Ascending aorta (tissue), 2 donors: ENCODE measurements at regions not wholly inside any gene's neighbourhood (a gene's known extent, or its start where the extent isn't known, plus 50 kb on each side); places are given as distances from the start of the nearest gene placed in this dataset.

ENCODE experiments used
- DNase-seq, 2 donors: peaks; one replicate each; pipeline ENCODE4 v3.0.0-alpha.2; 2019; ENCODE audit warnings: low spot score in 2 of 2
- H3K27ac ChIP-seq, 2 donors: fragments of 200-600 bp; sonication (generic); one replicate each; pipeline ENCODE4 v1.5.1; 2016 to 2017; ENCODE audit warnings: mild to moderate bottlenecking in 1 of 2
- H3K27me3 ChIP-seq: fragments of 200-600 bp; sonication (generic); one replicate; pipeline ENCODE4 v1.5.1; 2017
- H3K36me3 ChIP-seq, 2 donors: fragments of 200-600 bp; sonication (generic); one replicate each; pipeline ENCODE4 v1.5.1; 2016
- H3K4me1 ChIP-seq, 2 donors: fragments of 200-600 bp; sonication (generic); one replicate each; pipeline ENCODE4 v1.5.1; 2016 to 2017; ENCODE audit warnings: mild to moderate bottlenecking in 1 of 2
- H3K4me3 ChIP-seq, 2 donors: fragments of 200-600 bp; sonication (generic); one replicate each; pipeline ENCODE4 v1.5.1; 2016 to 2017; ENCODE audit warnings: mild to moderate bottlenecking in 1 of 2
- H3K9me3 ChIP-seq, 2 donors: fragments of 200-600 bp; sonication (generic); one replicate each; pipeline ENCODE4 v1.5.1; 2016
- CTCF ChIP-seq, 3 experiments: fragments of 200-600 bp in 2 of 3; fragments of 450-650 bp in 1 of 3; sonication (generic) in 2 of 3; IDR thresholded peaks; one replicate each; pipeline ENCODE4 v1.5.1; 2016 to 2019; ENCODE audit warnings: antibody characterized with exemption in 3 of 3, mild to moderate bottlenecking in 1 of 3, moderate library complexity in 1 of 3
- intact Hi-C: fragments of 100-400 bp; cut with DNase I; formaldehyde crosslinking; loops from one replicate; pipeline ENCODE4 v1.15.1; 2023

- Histone ChIP-seq H3K27ac (no peak overlapping the region), H3K4me1 (no peaks in the 10 kb centered on the region), H3K4me3 (no peak overlapping the region), H3K9me3 (no peaks in the 10 kb centered on the region), H3K36me3 (no peaks in the 10 kb centered on the region), H3K27me3 (no peaks in the 10 kb centered on the region)
- no peak for DNase-seq
- intact Hi-C loops: no loop called here
- TF ChIP-seq CTCF (IDR thresholded peaks at IDR 0.05): no peak
These were observed 97.6 kb downstream of the TM2D1 start for GRCh38 chr1:61627365-61627764.

GRCh38 chr1:61626816-61627215, 98.1 kb downstream of the TM2D1 start:
- no peaks in the 10 kb centered on the region for H3K4me1 ChIP-seq
- H3K27me3 ChIP-seq: no peaks in the 10 kb centered on the region
- intact Hi-C loops: no loop called here
- no peak overlapping the region for H3K27ac ChIP-seq
- H3K4me3 ChIP-seq: no peak overlapping the region
- no peak for TF ChIP-seq CTCF (IDR thresholded peaks at IDR 0.05)
- H3K9me3 ChIP-seq: no peaks in the 10 kb centered on the region
- H3K36me3 ChIP-seq: no peaks in the 10 kb centered on the region
- DNase-seq: no peak

- no peaks in the 10 kb centered on the region for H3K9me3 ChIP-seq
- no peak overlapping the region for H3K4me3 ChIP-seq
- no peak for DNase-seq
- H3K27me3 ChIP-seq: no peaks in the 10 kb centered on the region
- no peak overlapping the region for H3K27ac ChIP-seq
- TF ChIP-seq CTCF (IDR thresholded peaks at IDR 0.05): no peak
- intact Hi-C loops: no loop called here
- no peaks in the 10 kb centered on the region for H3K36me3 ChIP-seq
- H3K4me1 ChIP-seq: no peaks in the 10 kb centered on the region
These were observed 101.1 kb downstream of the TM2D1 start for GRCh38 chr1:61623852-61624251.

GRCh38 chr1:61620536-61620935, 104.4 kb downstream of the TM2D1 start:
- no peaks in the 10 kb centered on the region for H3K36me3 ChIP-seq
- no peak for DNase-seq
- intact Hi-C loops: no loop called here

GRCh38 chr1:61618755-61619154, 106.2 kb downstream of the TM2D1 start:
- Histone ChIP-seq H3K27ac (no peak overlapping the region), H3K27me3 (no peaks in the 10 kb centered on the region), H3K9me3 (no peaks in the 10 kb centered on the region), H3K4me1 (no peaks in the 10 kb centered on the region), H3K36me3 (no peaks in the 10 kb centered on the region), H3K4me3 (no peak overlapping the region)
- TF ChIP-seq CTCF (IDR thresholded peaks at IDR 0.05): no peak
- intact Hi-C loops: no loop called here
- DNase-seq: no peak

More at GRCh38 chr1:61620536-61620935, 104.4 kb downstream of the TM2D1 start:
- Histone ChIP-seq H3K27me3 (no peaks in the 10 kb centered on the region), H3K4me3 (no peak overlapping the region), H3K27ac (no peak overlapping the region), H3K9me3 (no peaks in the 10 kb centered on the region), H3K4me1 (no peaks in the 10 kb centered on the region)
- no peak for TF ChIP-seq CTCF (IDR thresholded peaks at IDR 0.05)

- intact Hi-C loops: no loop called here
- no peaks in the 10 kb centered on the region for H3K9me3 ChIP-seq
- no peak overlapping the region for H3K4me3 ChIP-seq
- no peaks in the 10 kb centered on the region for H3K36me3 ChIP-seq
- no peak for TF ChIP-seq CTCF (IDR thresholded peaks at IDR 0.05)
- H3K27ac ChIP-seq: no peak overlapping the region
- DNase-seq: no peak
- H3K4me1 ChIP-seq: no peaks in the 10 kb centered on the region
- no peaks in the 10 kb centered on the region for H3K27me3 ChIP-seq
These were observed 106.7 kb downstream of the TM2D1 start for GRCh38 chr1:61618193-61618592.
